ENCODE measurements at regions not wholly inside any gene's neighbourhood (a gene's known extent, or its start where the extent isn't known, plus 50 kb on each side); places are given as distances from the start of the nearest gene placed in this dataset.

DNA sequence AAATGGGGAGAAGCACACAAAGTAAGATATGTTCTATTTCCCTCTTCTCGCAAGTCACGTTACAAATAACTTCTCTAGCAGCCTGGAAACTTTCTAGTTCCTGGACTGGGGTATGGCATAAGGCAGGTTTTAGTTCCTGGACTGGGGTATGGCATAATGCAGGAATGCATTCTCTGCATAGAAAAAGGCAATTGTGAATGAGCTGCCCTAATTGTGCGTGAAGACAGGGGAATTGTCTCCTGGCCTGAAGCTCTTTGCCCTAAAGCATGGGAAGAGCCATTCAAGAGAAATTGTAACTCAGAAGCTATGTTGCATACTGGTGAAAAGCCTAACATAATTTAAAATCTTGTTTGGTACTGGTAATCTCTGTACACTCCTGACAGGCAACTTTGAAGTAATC is 54.3 kb upstream of the CBLB start:
- no peak for TF ChIP-seq JUND (IDR thresholded peaks at IDR 0.05; ENCODE audit: low read depth)
- no peak for DNase-seq (ENCODE audit: low read depth in 1 of 2, low spot score in 1 of 2)
- in situ Hi-C loops (cut with HindIII; ENCODE audit: low pct_unique_long_range_greater_than_20kb, low sequenced_read_pairs): no loop called here

DNA sequence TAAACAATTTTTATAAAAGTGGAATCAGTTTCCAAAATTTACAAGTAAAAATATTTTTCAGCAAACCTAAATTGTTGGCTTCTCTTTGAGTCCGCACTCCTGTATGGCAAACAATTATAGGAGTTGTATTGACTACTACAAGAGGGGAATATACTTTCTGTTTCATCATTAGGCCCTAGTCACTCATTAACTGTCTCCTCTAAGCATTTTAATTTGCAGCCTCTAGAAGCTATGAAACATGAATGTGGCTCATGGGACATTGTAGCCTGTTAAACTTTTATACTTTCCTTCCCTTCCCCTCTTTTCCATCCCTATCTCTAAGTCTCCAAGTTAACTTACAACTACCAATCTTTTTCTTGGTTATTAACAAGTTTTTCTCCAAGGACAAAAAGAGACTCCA is 58.9 kb upstream of the CBLB start:
- in situ Hi-C loops (cut with HindIII; ENCODE audit: low pct_unique_long_range_greater_than_20kb, low sequenced_read_pairs): no loop called here
- no peak for DNase-seq (ENCODE audit: low read depth in 1 of 2, low spot score in 1 of 2)

DNA sequence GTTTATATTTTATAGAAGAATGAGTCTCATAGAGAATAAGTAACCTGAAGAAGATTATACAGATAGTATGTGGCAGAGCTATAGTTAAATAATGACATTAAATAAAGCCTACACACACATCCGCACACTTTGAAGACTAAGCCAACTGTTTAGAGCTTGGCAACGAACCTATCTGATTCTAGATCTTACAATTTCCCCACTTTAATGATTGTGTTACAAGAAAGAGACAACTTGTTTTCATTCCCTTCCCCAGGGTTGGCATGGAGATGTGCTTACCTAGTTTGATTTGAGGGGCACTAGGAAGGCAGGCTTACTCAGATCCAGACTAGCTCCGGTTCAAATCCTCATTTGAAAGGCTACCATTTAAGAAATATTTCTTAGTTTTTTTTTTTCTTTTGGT is 61.9 kb upstream of the CBLB start:
- in situ Hi-C loops (cut with HindIII; ENCODE audit: low pct_unique_long_range_greater_than_20kb, low sequenced_read_pairs): no loop called here
- TF ChIP-seq JUND (IDR thresholded peaks at IDR 0.05; ENCODE audit: low read depth): no peak
- DNase-seq (ENCODE audit: low read depth in 1 of 2, low spot score in 1 of 2): no peak

More for the DNA sequence above, 58.9 kb upstream of the CBLB start:
- no peak for TF ChIP-seq JUND (IDR thresholded peaks at IDR 0.05; ENCODE audit: low read depth)

DNA sequence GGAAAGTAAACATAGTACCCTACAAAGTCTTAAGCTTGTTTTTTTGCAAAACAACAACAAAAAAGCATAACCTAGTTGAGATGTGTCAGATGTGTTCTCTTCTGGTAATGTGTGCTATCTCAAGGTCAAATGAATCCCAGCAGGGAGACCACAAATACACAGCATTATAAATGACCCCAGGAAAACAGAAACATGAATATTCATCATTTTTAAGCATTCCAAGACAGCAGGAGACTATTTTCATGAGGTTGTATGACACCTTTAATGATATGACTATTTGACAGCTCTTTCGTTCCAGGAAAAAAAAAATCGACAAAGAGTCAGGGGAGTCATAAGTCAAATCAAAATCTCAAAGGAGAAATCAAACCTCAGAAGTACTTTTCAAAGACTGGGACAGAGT is 62.7 kb upstream of the CBLB start:
- TF ChIP-seq JUND (IDR thresholded peaks at IDR 0.05; ENCODE audit: low read depth): no peak
- in situ Hi-C loops (cut with HindIII; ENCODE audit: low pct_unique_long_range_greater_than_20kb, low sequenced_read_pairs): no loop called here

DNA sequence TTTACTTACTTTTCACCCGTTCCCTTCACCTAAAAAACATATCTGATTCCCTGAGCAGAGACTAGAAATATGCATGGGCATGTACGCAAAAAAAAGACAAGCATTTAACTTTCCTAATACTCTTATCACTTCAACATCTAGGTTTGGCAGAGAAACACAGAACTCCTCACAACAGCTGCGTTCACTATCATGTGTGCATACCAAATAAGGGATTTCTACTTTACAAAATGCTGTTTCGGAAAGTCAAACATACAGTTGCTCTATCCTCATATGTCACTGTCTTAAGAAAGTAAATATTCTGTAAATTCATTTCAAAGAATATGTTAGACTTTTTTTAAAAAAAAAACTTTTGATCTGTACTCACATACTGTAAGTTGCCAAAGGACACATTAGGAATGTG is 65.1 kb upstream of the CBLB start:
- no peak for DNase-seq (ENCODE audit: low read depth in 1 of 2, low spot score in 1 of 2)
- TF ChIP-seq JUND (IDR thresholded peaks at IDR 0.05; ENCODE audit: low read depth): no peak
- in situ Hi-C loops (cut with HindIII; ENCODE audit: low pct_unique_long_range_greater_than_20kb, low sequenced_read_pairs): no loop called here

More for the DNA sequence above, 62.7 kb upstream of the CBLB start:
- DNase-seq (ENCODE audit: low read depth in 1 of 2, low spot score in 1 of 2): no peak

DNA sequence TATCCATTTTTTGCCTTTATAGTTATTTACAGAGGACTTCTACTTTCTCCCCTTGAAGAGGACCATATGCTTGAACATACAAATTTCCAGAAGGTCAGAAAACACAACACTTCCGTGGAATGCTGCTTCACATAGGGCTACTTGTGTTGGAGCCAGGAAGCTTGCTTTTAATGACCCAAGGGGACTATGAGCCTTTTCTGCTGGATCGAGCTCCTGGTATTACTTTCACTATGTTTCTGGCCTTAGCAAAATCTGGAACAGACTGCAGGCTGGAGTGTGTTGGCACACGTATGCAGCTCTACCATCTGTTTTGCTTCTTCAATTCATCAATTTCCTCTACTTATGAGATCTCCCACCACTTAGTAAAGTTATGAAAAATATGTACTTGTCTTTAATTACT is 69.3 kb upstream of the CBLB start:
- peak in 1 of 2 experiments; percentile 4 for DNase-seq (ENCODE audit: low read depth in 1 of 2, low spot score in 1 of 2)
- TF ChIP-seq JUND (IDR thresholded peaks at IDR 0.05; ENCODE audit: low read depth): no peak
- in situ Hi-C loops (cut with HindIII; ENCODE audit: low pct_unique_long_range_greater_than_20kb, low sequenced_read_pairs): no loop called here

DNA sequence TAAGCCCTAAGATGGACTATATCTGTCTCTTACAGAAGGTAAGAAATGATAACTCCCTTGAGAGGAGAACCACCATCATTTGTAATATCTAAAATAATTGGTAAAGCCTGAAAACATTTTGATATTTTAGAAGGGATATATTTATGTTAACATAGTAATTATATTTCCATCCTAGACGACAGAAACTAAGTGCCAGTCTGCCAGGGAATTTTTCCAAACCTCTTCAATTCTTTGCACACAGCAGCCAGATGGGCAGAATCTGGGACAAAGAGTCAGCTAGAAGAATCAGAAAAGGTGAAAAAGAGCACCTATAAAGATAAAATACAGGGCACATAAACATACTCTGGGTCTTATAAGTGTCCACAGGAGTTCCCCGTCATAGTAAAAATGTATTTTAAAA is 70.0 kb upstream of the CBLB start:
- in situ Hi-C loops (cut with HindIII; ENCODE audit: low pct_unique_long_range_greater_than_20kb, low sequenced_read_pairs): no loop called here
- TF ChIP-seq JUND (IDR thresholded peaks at IDR 0.05; ENCODE audit: low read depth): no peak
- no peak for DNase-seq (ENCODE audit: low read depth in 1 of 2, low spot score in 1 of 2)

DNA sequence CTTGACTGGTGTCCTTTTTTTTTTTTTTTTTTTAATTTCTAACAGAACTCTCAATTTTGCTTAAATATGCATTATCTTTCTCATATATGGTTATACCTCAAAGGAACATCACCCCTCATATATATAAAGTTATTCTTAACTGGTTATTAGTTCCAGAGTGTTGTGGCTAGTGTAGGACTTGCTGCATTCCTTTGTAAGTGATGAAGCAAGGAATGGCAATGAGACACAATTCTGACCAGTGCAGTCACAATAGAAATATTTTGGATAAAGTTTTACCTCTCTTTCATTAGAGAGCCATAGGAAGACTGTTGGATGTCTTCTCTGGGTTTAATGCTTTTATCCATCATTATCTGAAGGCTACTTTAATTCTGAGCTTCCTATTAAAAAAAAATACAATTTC is 75.5 kb upstream of the CBLB start:
- DNase-seq (ENCODE audit: low read depth in 1 of 2, low spot score in 1 of 2): no peak
- in situ Hi-C loops (cut with HindIII; ENCODE audit: low pct_unique_long_range_greater_than_20kb, low sequenced_read_pairs): no loop called here
- TF ChIP-seq JUND (IDR thresholded peaks at IDR 0.05; ENCODE audit: low read depth): no peak

DNA sequence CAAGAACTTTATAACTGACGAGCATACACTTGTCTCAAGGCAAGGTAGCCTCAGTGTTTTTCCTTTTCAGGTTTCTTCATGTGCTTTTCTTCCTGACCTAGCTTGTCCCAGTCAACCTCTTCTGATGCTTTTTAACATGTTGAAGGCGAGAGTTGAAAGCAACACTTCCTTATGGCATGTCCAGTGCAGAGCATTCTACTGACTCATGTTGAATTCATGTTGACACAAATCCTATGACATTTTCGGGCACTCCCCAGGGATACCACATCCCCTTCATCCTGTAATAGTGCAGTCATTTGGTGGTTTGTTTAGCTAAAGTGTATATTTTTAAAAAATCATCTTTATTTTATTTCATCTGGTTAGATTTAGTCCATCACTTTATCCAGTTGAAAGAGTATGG is 75.9 kb upstream of the CBLB start:
- no peak for TF ChIP-seq JUND (IDR thresholded peaks at IDR 0.05; ENCODE audit: low read depth)
- in situ Hi-C loops (cut with HindIII; ENCODE audit: low pct_unique_long_range_greater_than_20kb, low sequenced_read_pairs): no loop called here
- DNase-seq (ENCODE audit: low read depth in 1 of 2, low spot score in 1 of 2): no peak

DNA sequence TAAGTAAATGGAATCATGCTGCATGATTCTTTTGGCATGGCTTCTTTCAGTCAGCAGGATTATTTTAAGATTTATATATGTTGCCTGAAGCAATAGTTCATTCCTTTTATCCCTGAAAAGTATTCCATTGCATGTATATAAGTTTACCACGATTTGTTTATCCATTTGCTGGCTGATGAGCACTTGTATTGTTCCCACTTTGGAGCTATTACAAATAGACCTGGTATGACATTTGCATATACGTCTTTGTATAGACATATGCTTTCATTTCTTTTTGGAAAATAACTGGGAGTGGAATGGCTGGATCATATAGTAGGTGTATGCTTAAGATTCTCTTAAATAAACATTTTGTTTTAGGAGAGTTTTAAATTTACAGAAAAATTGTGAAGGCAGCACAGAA is 79.3 kb upstream of the CBLB start:
- no peak for DNase-seq (ENCODE audit: low read depth in 1 of 2, low spot score in 1 of 2)
- in situ Hi-C loops (cut with HindIII; ENCODE audit: low pct_unique_long_range_greater_than_20kb, low sequenced_read_pairs): no loop called here
- no peak for TF ChIP-seq JUND (IDR thresholded peaks at IDR 0.05; ENCODE audit: low read depth)

DNA sequence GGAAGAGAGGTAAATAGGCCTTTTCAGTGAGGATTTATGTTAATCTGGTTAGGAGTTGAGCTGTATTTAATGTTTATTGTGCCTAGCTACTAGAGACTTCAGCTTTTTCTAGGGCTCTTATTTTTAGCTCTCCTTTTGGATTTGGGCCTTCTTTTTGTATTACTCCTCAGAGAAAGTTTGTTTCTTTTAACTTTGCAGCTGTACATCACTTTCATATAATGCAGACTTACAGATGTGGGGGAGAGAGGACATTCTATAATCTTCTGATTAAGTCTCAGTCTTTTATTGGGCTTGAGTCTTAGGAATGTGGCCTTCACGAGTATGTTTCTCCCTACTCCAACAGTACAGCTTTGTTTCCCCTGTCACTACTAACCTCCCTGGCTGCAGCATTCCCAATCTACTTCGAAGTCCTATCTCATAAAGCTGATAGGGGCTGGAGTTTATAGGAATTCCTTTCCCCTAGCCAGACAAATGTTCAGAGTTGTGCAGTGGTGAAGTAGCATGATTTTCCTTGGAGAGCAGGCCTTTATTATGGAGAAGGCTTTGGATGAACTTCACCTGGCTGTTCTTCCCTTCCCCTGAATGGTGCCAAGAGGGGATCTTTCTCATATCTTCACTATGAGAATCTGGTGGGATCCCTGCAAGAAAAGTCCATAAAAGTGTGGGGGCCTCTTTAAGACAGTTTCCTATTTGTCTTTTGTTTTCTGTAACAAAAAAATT is 82.2 kb upstream of the CBLB start:
- no peak for DNase-seq (ENCODE audit: low read depth in 1 of 2, low spot score in 1 of 2)
- TF ChIP-seq JUND (IDR thresholded peaks at IDR 0.05; ENCODE audit: low read depth): no peak
- in situ Hi-C loops (cut with HindIII; ENCODE audit: low pct_unique_long_range_greater_than_20kb, low sequenced_read_pairs): no loop called here

DNA sequence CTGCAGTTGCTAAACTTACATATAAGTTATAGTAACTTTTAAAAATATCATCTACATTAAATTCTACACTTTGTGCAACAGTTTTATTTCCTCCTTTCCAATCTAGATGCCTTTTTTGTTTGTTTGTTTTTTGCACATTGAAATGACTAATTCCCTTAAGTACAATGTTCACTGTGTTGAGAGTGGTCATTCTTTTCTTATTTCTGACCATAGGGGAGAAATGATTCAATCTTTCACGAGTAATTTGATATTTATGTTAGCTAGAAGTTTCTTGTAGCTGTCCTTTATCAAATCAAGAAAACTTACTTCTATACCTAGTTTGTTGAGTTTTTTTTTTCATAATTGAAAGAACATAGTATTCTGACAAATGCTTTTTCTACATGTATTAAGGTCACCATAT is 85.0 kb upstream of the CBLB start:
- in situ Hi-C loops (cut with HindIII; ENCODE audit: low pct_unique_long_range_greater_than_20kb, low sequenced_read_pairs): no loop called here
- no peak for DNase-seq (ENCODE audit: low read depth in 1 of 2, low spot score in 1 of 2)
- TF ChIP-seq JUND (IDR thresholded peaks at IDR 0.05; ENCODE audit: low read depth): no peak

DNA sequence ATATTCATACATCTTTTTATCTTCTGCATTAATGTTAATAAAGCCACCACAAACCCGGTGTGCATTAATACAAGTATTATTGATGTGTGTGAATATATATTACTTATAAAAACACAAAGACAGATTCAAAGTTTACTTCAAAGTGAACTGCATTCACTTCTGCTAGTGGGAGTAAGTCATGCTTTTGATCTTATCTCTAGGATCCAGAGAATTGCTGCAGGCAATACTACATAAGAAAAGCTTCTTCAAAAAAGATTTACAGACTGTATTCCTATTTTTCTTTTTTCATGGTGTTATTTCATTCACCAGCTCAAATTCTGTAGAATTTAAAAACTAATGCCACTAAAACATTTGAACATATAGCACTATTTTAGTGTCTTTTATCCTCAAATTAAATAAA is 87.5 kb upstream of the CBLB start:
- in situ Hi-C loops (cut with HindIII; ENCODE audit: low pct_unique_long_range_greater_than_20kb, low sequenced_read_pairs): no loop called here
- no peak for TF ChIP-seq JUND (IDR thresholded peaks at IDR 0.05; ENCODE audit: low read depth)
- DNase-seq (ENCODE audit: low read depth in 1 of 2, low spot score in 1 of 2): peak in 1 of 2 experiments; percentile 10

DNA sequence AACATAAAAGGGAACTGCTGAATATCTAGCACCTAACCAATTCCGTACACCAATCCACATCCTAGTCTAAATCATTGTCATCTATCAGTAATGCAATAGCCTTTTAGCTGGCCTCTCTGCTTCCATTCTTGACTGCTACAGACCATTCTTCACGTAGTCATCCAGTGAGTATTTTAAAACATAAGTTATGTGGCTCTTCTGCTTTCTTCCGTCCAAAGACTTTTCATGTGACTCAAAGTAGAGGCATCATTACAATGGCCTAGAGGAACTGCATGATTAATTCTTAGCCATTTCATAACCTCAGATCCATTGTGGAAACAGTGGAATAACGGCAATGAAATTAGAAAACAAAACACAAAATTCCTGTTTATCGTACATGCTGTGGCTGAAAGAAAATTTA is 88.9 kb upstream of the CBLB start:
- TF ChIP-seq JUND (IDR thresholded peaks at IDR 0.05; ENCODE audit: low read depth): no peak
- in situ Hi-C loops (cut with HindIII; ENCODE audit: low pct_unique_long_range_greater_than_20kb, low sequenced_read_pairs): no loop called here
- DNase-seq (ENCODE audit: low read depth in 1 of 2, low spot score in 1 of 2): no peak
